ENCODE measurements at regions not wholly inside any gene's neighbourhood (a gene's known extent, or its start where the extent isn't known, plus 50 kb on each side); places are given as distances from the start of the nearest gene placed in this dataset.

- DNase-seq (ENCODE audit: low spot score): no peak
Measured at GRCh38 chr5:171688696-171689495, 96.7 kb upstream of the SMIM23 start.

GRCh38 chr5:171689853-171690417, 95.7 kb upstream of the SMIM23 start:
- DNase-seq (ENCODE audit: low spot score): no peak

GRCh38 chr5:171692107-171692506, 93.5 kb upstream of the SMIM23 start:
- no peak for DNase-seq (ENCODE audit: low spot score)

- DNase-seq (ENCODE audit: low spot score): no peak
Measured at GRCh38 chr5:171692936-171693335, 92.7 kb upstream of the SMIM23 start.

GRCh38 chr5:171693412-171693811, 92.2 kb upstream of the SMIM23 start:
- DNase-seq (ENCODE audit: low spot score): no peak

- no peak for DNase-seq (ENCODE audit: low spot score)
Measured at GRCh38 chr5:171695804-171696203, 89.8 kb upstream of the SMIM23 start.

GRCh38 chr5:171697221-171698102, 88.2 kb upstream of the SMIM23 start:
- DNase-seq (ENCODE audit: low spot score): no peak

GRCh38 chr5:171700318-171700912, 85.2 kb upstream of the SMIM23 start:
- DNase-seq (ENCODE audit: low spot score): no peak

GRCh38 chr5:171701100-171701541, 84.5 kb upstream of the SMIM23 start:
- DNase-seq (ENCODE audit: low spot score): no peak

GRCh38 chr5:171702135-171702770, 83.4 kb upstream of the SMIM23 start:
- DNase-seq (ENCODE audit: low spot score): no peak

- no peak for DNase-seq (ENCODE audit: low spot score)
Measured at GRCh38 chr5:171703146-171703545, 82.5 kb upstream of the SMIM23 start.

- DNase-seq (ENCODE audit: low spot score): no peak
Measured at GRCh38 chr5:171705036-171705435, 80.6 kb upstream of the SMIM23 start.

GRCh38 chr5:171705830-171706468, 79.7 kb upstream of the SMIM23 start:
- no peak for DNase-seq (ENCODE audit: low spot score)

GRCh38 chr5:171706736-171707441, 78.7 kb upstream of the SMIM23 start:
- no peak for DNase-seq (ENCODE audit: low spot score)

GRCh38 chr5:171707442-171707792, 78.2 kb upstream of the SMIM23 start:
- DNase-seq (ENCODE audit: low spot score): no peak

GRCh38 chr5:171709930-171710329, 75.7 kb upstream of the SMIM23 start:
- no peak for DNase-seq (ENCODE audit: low spot score)

- no peak for DNase-seq (ENCODE audit: low spot score)
Measured at GRCh38 chr5:171710451-171711024, 75.1 kb upstream of the SMIM23 start.

GRCh38 chr5:171711571-171711970, 74.0 kb upstream of the SMIM23 start:
- no peak for DNase-seq (ENCODE audit: low spot score)

GRCh38 chr5:171712616-171713015, 73.0 kb upstream of the SMIM23 start:
- DNase-seq (ENCODE audit: low spot score): no peak

GRCh38 chr5:171713152-171713551, 72.5 kb upstream of the SMIM23 start:
- no peak for DNase-seq (ENCODE audit: low spot score)

Measured in AG08396 (cell line).